ENCODE measurements at regions not wholly inside any gene's neighbourhood (a gene's known extent, or its start where the extent isn't known, plus 50 kb on each side); places are given as distances from the start of the nearest gene placed in this dataset.

GRCh38 chr14:86885280-86885679, 1107.7 kb downstream of the GALC start:
- Histone ChIP-seq H3K9me1 (ENCODE audit: insufficient read depth, low read length) (no peaks in the 10 kb centered on the region), H4K8ac (ENCODE audit: low read depth in 2 of 2, low read length in 2 of 2) (no peak overlapping the region), H3K79me1 (ENCODE audit: low read depth in 1 of 2, low read length in 2 of 2) (no peaks in the 10 kb centered on the region), H3K4ac (ENCODE audit: low read depth, low read length) (no peak overlapping the region), H3K36me3 (ENCODE audit: control insufficient read depth, insufficient read depth, low read length) (no peaks in the 10 kb centered on the region), H3K9me3 (ENCODE audit: control insufficient read depth, insufficient read depth, low read length) (no peaks in the 10 kb centered on the region; the same call in 1 of the 2 replicates), H3K23ac (ENCODE audit: low read depth, low read length) (no peak overlapping the region), H4K5ac (ENCODE audit: low read depth, low read length) (no peak overlapping the region), H3K18ac (ENCODE audit: low read depth, low read length) (no peak overlapping the region), H3K27ac (ENCODE audit: insufficient read depth, low read length) (no peak overlapping the region), H2BK5ac (ENCODE audit: low read depth, low read length, poor library complexity, severe bottlenecking) (no peak overlapping the region), H4K91ac (ENCODE audit: insufficient read depth, low read depth, low read length) (no peak overlapping the region), H2BK15ac (ENCODE audit: low read depth, low read length) (no peak overlapping the region), H3K4me1 (ENCODE audit: control insufficient read depth, insufficient read depth, low read length) (no peaks in the 10 kb centered on the region), H3K4me2 (ENCODE audit: low read depth, low read length) (no peak overlapping the region), H2AFZ (replicated peaks; ENCODE audit: low read length, poor library complexity) (no peak overlapping the region), H2BK120ac (ENCODE audit: low read depth, low read length) (no peak overlapping the region), H3K9ac (ENCODE audit: low read depth, low read length) (no peak overlapping the region), H2AK5ac (ENCODE audit: low read depth, low read length) (no peak overlapping the region), H3K27me3 (ENCODE audit: control insufficient read depth, insufficient read depth, low read length) (no peaks in the 10 kb centered on the region), H3K4me3 (ENCODE audit: insufficient read depth, low read depth, low read length) (no peak overlapping the region), H2AK9ac (replicated peaks; ENCODE audit: low read depth, low read length, poor library complexity) (no peak overlapping the region), H3K56ac (ENCODE audit: extremely low read depth, insufficient read depth, low read length) (no peak overlapping the region), H3K14ac (replicated peaks; ENCODE audit: low read depth, low read length) (no peak overlapping the region), H4K20me1 (ENCODE audit: insufficient read depth, low read length) (no peaks in the 10 kb centered on the region), H2BK20ac (ENCODE audit: low read depth, low read length) (no peak overlapping the region)
- intact Hi-C loops (cut with micrococcal nuclease) = no loop called here
- ATAC-seq (ENCODE audit: low read depth) (no peak), DNase-seq (no peak)
- dilution Hi-C loops (cut with HindIII; ENCODE audit: low sequenced_read_pairs, unreplicated experiment) = no loop called here
- WGBS, 2 experiments (ENCODE audit: extremely low coverage in 2 of 2, insufficient read length in 1 of 2) = no CpG with 5 or more reads among the region's 4 CpGs
- ChIA-PET POLR2A (ENCODE audit: unreplicated experiment) (no interaction called here), CTCF (no interaction called here)
- in situ Hi-C loops (cut with MboI; ENCODE audit: low sequenced_read_pairs) = no loop called here
- TF ChIP-seq CEBPB (IDR thresholded peaks at IDR 0.05; ENCODE audit: low read depth, low read length) (no peak), RFX5 (IDR thresholded peaks at IDR 0.05; ENCODE audit: low read depth, low read length) (no peak), NFE2L2 (IDR thresholded peaks at IDR 0.05; ENCODE audit: low read depth, low read length) (no peak), MXI1 (IDR thresholded peaks at IDR 0.05; ENCODE audit: borderline replicate concordance, low read depth, low read length) (no peak), SMC3 (IDR thresholded peaks at IDR 0.05; ENCODE audit: low read depth, low read length) (no peak), CHD1 (IDR thresholded peaks at IDR 0.05; ENCODE audit: low read depth, low read length) (no peak), RAD21 (IDR thresholded peaks at IDR 0.05; ENCODE audit: low read length) (no peak), RCOR1 (IDR thresholded peaks at IDR 0.05; ENCODE audit: insufficient replicate concordance, low read length) (no peak), MAZ (IDR thresholded peaks at IDR 0.05; ENCODE audit: borderline replicate concordance, low read depth, low read length) (no peak), POLR2A (IDR thresholded peaks at IDR 0.05; ENCODE audit: low read depth, low read length) (no peak), BHLHE40 (IDR thresholded peaks at IDR 0.05; ENCODE audit: low read depth, low read length) (no peak), FOS (IDR thresholded peaks at IDR 0.05; ENCODE audit: low read depth, low read length) (no peak), MAFK (IDR thresholded peaks at IDR 0.05; ENCODE audit: low read depth, low read length) (no peak)
- TF ChIP-seq, protein P1, sequence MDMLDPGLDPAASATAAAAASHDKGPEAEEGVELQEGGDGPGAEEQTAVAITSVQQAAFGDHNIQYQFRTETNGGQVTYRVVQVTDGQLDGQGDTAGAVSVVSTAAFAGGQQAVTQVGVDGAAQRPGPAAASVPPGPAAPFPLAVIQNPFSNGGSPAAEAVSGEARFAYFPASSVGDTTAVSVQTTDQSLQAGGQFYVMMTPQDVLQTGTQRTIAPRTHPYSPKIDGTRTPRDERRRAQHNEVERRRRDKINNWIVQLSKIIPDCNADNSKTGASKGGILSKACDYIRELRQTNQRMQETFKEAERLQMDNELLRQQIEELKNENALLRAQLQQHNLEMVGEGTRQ (IDR thresholded peaks at IDR 0.05; ENCODE audit: low read depth, low read length) = no peak
- TF ChIP-seq, protein P2, sequence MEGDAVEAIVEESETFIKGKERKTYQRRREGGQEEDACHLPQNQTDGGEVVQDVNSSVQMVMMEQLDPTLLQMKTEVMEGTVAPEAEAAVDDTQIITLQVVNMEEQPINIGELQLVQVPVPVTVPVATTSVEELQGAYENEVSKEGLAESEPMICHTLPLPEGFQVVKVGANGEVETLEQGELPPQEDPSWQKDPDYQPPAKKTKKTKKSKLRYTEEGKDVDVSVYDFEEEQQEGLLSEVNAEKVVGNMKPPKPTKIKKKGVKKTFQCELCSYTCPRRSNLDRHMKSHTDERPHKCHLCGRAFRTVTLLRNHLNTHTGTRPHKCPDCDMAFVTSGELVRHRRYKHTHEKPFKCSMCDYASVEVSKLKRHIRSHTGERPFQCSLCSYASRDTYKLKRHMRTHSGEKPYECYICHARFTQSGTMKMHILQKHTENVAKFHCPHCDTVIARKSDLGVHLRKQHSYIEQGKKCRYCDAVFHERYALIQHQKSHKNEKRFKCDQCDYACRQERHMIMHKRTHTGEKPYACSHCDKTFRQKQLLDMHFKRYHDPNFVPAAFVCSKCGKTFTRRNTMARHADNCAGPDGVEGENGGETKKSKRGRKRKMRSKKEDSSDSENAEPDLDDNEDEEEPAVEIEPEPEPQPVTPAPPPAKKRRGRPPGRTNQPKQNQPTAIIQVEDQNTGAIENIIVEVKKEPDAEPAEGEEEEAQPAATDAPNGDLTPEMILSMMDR (conservative IDR thresholded peaks at IDR 0.05; ENCODE audit: low read depth, low read length) = no peak
- no TSS peak for BruUV-seq (replicated peaks)

Data from IMR-90 (cell line).